ENCODE measurements at regions not wholly inside any gene's neighbourhood (a gene's known extent, or its start where the extent isn't known, plus 50 kb on each side); places are given as distances from the start of the nearest gene placed in this dataset.
"Not testable (repeated sequence)": the region's sequence is repeated elsewhere in the genome, so short reads cannot be mapped to it uniquely, and the experiment has no call there.

- DNase-seq = no peak
Observed at GRCh38 chr2:185274718-185275484, 463.7 kb upstream of the FSIP2 start.

GRCh38 chr2:185275979-185276378, 462.6 kb upstream of the FSIP2 start:
- not testable (repeated sequence) for DNase-seq

- DNase-seq = no peak
Observed at GRCh38 chr2:185278761-185279160, 459.8 kb upstream of the FSIP2 start.

- no peak for DNase-seq
Observed at GRCh38 chr2:185279999-185280398, 458.6 kb upstream of the FSIP2 start.

DNA sequence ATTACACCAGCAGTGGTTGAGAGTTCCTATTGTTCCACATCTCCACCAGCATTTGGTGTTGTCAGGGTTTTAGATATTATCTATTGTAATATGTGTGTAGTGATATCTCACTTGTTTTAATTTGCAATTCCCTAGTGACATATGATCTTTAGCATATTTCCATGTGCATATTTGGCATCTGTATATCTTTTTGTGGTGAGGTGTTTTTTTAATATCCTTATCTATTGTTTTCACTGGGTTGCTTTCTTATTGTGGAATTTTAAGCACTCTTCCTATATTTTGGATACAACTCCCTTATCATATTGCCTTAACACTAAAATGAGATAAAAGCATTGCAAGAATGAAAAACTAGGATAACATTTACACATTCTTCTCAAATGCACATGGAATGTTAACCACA, 453.9 kb upstream of the FSIP2 start:
- DNase-seq = no peak

- not testable (repeated sequence) for DNase-seq
Observed at GRCh38 chr2:185290012-185290411, 448.6 kb upstream of the FSIP2 start.

- no peak for DNase-seq
Observed at GRCh38 chr2:185291035-185291647, 447.5 kb upstream of the FSIP2 start.

- no peak for DNase-seq
Observed at GRCh38 chr2:185299867-185300266, 438.7 kb upstream of the FSIP2 start.

DNA sequence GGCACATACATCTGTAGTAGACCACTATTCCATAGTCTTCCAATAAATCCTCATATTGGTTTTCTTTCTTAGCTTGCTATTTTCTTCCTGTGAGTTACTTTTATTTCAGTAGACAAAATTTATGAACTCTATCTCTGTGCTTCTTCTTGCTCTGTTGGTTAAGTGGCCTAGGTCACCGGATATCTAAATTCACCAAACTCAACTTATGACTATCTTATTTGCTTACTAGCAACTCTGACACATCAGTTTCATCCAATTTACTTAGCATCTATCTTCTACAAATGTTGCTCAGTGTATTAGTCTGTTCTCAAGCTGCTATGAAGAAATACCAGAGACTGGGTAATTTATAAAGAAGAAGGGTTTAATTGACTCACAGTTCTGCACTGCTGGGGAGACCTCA, 432.5 kb upstream of the FSIP2 start:
- DNase-seq = no peak

GRCh38 chr2:185316383-185316782, 422.2 kb upstream of the FSIP2 start:
- DNase-seq = no peak

DNA sequence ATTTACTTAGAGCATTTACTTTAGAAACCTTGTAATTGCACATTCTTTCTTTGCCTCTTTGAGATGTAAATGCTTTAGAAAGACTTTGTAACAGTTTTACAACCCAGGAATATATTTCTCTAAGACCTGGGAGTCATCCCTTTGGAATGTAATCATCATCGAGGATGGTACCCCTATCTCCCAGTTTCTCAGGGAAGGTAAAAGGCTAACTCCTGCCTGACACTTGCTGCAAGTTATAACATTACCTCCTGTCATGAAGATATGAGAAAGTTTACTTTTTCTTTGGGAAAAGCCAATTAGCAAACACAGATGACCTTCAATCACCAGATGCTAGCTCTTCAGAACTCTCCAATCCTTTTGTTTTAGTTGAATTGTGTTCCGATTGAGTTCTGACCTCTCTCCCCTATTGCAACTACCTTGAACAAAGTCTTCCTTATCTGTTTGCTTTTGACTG, 420.3 kb upstream of the FSIP2 start:
- no peak for DNase-seq

DNA sequence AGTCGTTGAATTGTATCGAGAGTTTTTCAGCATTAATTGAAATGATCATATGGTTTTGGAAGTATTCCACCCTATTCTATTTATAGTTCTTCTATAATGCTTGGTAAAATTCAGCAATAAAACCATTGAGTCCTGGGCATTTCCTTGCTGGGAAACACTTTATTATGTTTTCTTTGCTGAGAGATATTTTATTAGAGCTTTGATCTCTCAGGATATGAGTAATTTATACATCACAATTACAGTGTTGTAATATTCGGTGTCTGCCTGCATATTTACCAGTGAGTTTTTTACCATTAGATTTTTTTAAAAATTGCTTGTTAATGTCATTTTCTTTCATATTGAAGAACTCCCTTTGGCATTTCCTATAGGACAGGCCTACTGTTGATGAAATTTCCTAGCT, 402.7 kb upstream of the FSIP2 start:
- no peak for DNase-seq

DNA sequence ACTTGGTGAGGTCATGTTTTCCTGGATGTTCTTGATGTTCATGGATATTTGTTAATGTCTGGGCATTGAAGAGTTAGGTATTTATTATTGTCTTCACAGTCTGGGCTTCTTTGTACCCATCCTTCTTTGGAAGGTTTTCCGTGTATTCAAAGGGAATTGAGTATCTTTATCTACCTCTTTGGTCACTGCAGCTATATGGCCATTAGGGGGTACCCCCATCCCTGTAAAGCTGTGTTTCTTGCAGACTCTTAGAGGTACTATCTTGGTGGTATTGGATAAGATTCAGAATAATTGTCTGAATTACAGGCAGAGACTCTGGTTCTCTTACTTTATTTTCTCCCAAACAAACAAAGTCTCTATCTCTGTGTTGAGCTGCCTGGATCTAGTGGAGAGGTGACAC, 401.6 kb upstream of the FSIP2 start:
- no peak for DNase-seq

- no peak for DNase-seq
Observed at GRCh38 chr2:185338104-185338503, 400.5 kb upstream of the FSIP2 start.

DNA sequence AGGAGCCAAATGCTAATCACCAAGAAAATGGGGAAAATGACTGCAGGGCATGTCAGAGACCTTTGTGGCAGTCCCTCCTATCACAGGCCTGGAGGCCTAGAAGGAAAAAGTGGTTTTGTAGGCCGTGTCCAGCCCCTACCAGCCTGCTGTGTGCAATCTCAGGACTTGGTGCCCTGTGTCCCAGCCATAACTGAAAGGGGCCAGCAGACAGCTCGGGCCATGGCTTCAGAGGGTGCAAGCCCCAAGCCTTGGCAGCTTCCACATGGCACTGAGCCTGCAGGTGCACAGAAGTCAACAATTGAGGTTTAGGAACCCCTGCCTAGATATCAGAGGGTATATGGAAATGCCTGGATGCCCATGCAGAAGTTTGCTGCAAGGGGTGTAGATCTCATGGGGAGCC, 391.2 kb upstream of the FSIP2 start:
- no peak for DNase-seq

DNA sequence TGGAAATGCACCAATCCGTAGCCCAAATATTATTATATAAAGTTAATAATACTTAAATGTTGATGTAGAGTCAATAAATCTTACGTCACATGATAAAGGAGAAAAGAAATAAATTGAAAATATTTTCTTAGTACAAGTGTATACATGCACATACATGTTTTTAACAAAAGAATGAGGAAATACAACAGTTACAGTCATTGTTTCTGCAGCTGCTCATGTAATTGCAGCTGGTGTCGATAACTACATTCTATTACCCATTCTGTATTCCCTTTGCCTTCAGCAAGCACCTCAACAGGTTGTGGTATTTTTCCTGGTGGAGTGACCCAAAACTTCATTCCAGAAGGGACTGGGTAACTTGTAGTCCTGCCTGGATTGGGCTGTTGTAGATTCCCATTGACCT, 377.8 kb upstream of the FSIP2 start:
- DNase-seq = no peak

- no peak for DNase-seq
Observed at GRCh38 chr2:185372188-185372587, 366.4 kb upstream of the FSIP2 start.

GRCh38 chr2:185373229-185373628, 365.4 kb upstream of the FSIP2 start:
- DNase-seq = no peak

- no peak for DNase-seq
Observed at GRCh38 chr2:185374878-185375277, 363.7 kb upstream of the FSIP2 start.

GRCh38 chr2:185375731-185376130, 362.9 kb upstream of the FSIP2 start:
- DNase-seq = no peak

- no peak for DNase-seq
Observed at GRCh38 chr2:185381631-185382030, 357.0 kb upstream of the FSIP2 start.

DNA sequence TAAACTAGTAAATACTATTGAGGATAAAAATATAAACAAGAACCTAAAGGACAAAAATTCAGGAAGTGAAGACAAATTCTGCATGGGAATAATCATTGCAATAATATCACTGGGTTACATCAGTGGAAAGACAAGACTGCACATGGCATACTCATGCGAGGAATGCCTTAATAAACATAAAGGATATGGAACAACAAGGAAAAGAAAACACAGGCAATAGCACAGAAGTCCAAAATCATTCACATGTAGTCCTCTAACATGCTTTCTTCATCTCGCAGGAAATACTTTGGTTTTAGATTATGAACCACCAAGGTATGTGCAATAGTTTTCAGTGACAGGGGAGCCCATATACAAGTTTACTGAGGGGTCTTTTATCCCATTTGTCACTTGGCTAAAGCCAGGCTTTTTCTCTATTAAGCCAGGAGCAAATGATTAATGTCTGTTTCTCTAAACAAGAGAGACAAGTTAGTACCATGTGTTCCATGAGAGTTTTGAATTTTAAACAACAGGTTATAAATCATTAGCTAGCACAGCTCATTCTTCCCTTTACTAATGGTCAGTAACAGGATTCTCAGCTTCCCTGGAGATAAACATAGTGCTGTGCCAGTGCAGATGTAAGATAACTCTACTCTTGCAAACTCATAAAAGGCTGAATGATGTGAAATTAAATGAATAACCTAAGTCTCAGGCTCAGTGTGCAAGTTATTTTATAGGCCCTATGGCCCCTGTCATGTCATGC, 353.6 kb upstream of the FSIP2 start:
- DNase-seq = no peak

DNA sequence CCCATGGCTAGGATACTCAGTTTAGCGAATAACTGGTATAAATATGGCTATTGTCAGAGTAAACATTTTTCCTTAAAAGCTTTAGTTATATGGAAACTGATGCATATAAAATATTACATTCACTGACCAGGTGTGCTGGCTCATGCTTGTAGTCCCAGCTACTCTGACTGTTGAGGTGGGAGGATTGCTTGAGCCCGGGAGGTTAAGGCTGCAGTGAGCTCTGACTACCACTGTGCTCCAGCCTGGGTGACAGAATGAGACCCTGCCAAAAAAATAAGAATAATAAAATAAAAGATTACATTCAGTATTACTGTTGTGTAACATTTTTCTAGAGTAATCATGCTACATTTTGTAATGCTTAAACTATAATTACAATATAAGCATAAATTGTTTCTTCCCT, 350.4 kb upstream of the FSIP2 start:
- no peak for DNase-seq

DNA sequence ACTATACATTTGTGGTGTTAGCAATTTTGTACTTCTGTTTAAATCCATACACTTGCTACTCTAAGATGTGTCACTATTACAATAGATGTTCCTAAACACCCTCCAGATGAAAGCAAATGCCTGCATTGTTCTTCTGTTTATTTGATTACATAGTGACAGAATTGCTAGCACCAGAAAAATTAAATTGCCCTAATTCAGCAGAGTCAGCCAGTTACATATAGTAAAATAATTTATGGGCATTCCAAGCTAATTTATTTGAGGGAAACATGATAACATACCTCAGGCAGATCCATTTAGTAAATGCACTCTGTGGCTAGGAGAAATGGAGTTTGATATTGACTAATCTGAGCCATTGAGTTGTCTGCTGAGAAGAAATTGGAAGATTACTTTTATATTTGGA, 347.1 kb upstream of the FSIP2 start:
- DNase-seq = no peak

Data from CD4-positive, alpha-beta T cell treated with Interleukin-21 for 1 hour (primary cell).